GM23338 (cell line): ENCODE measurements at regions not wholly inside any gene's neighbourhood (a gene's known extent, or its start where the extent isn't known, plus 50 kb on each side); places are given as distances from the start of the nearest gene placed in this dataset.

Source experiments
- ATAC-seq: fragments of 200-7000 bp; cut with Tn5 transposase; 3 replicates; pipeline ENCODE4 v1.9.1; 2020
- DNase-seq: peaks from one replicate; pipeline ENCODE4 v3.0.0-alpha.2; 2015; ENCODE audit warnings: low spot score
- H2AFZ ChIP-seq: fragments of 200-600 bp; sonication (generic); 2 replicates; pipeline ENCODE4 v1.8.0; 2016; ENCODE audit warnings: antibody characterized with exemption, mild to moderate bottlenecking, moderate library complexity
- H3F3A ChIP-seq: fragments of 200-600 bp; sonication (generic); replicated peaks from 2 replicates; pipeline ENCODE4 v1.8.0; 2017; ENCODE audit warnings: antibody characterized with exemption, mixed run types, low read depth
- H3K27ac ChIP-seq: fragments of 200-600 bp; sonication (generic); 2 replicates; pipeline ENCODE4 v1.6.1; 2016; ENCODE audit warnings: low read depth
- H3K27me3 ChIP-seq: fragments of 200-600 bp; sonication (generic); 2 replicates; pipeline ENCODE4 v1.8.0; 2016; ENCODE audit warnings: mild to moderate bottlenecking, mixed run types, moderate library complexity; ENCODE audit not compliant: insufficient read depth
- H3K36me3 ChIP-seq: fragments of 200-600 bp; sonication (generic); 2 replicates; pipeline ENCODE4 v1.8.0; 2016; ENCODE audit warnings: mild to moderate bottlenecking; ENCODE audit not compliant: insufficient read depth
- H3K4me1 ChIP-seq: fragments of 200-600 bp; sonication (generic); 2 replicates; pipeline ENCODE4 v1.8.0; 2016; ENCODE audit warnings: mild to moderate bottlenecking, moderate library complexity; ENCODE audit not compliant: insufficient read depth
- H3K4me2 ChIP-seq: fragments of 200-600 bp; sonication (generic); 2 replicates; pipeline ENCODE4 v1.7.1; 2017; ENCODE audit warnings: mixed run types
- H3K4me3 ChIP-seq: fragments of 200-600 bp; sonication (generic); 2 replicates; pipeline ENCODE4 v1.6.1; 2016; ENCODE audit warnings: mixed run types
- H3K79me2 ChIP-seq: fragments of 200-600 bp; sonication (generic); replicated peaks from 2 replicates; pipeline ENCODE4 v1.8.0; 2017; ENCODE audit warnings: mild to moderate bottlenecking; ENCODE audit not compliant: insufficient read depth
- H3K9me2 ChIP-seq: fragments of 200-600 bp; sonication (generic); 2 replicates; pipeline ENCODE4 v1.8.0; 2017; ENCODE audit not compliant: insufficient read depth
- H4K20me1 ChIP-seq: fragments of 200-600 bp; sonication (generic); replicated peaks from 2 replicates; pipeline ENCODE4 v1.8.0; 2017; ENCODE audit warnings: mild to moderate bottlenecking; ENCODE audit not compliant: insufficient read depth
- H3K27ac Mint-ChIP-seq: 2 replicates; pipeline ENCODE4 v1.8.0; 2020; ENCODE audit warnings: inconsistent platforms, mild to moderate bottlenecking, moderate library complexity, mixed read lengths
- H3K27me3 Mint-ChIP-seq: 3 replicates; pipeline ENCODE4 v1.8.0; 2022; ENCODE audit warnings: low read depth, mild to moderate bottlenecking, moderate library complexity, mixed read lengths, inconsistent platforms; ENCODE audit not compliant: insufficient read depth, poor library complexity
- H3K36me3 Mint-ChIP-seq: 3 replicates; pipeline ENCODE4 v1.8.0; 2021; ENCODE audit warnings: low read depth, mild to moderate bottlenecking, inconsistent platforms, moderate library complexity, mixed read lengths
- H3K4me1 Mint-ChIP-seq: 3 replicates; pipeline ENCODE4 v1.8.0; 2020; ENCODE audit warnings: mild to moderate bottlenecking, inconsistent platforms, mixed read lengths
- H3K4me3 Mint-ChIP-seq: 3 replicates; pipeline ENCODE4 v1.8.0; 2021; ENCODE audit warnings: moderate library complexity, mild to moderate bottlenecking, inconsistent platforms, mixed read lengths
- H3K9me3 Mint-ChIP-seq: 3 replicates; pipeline ENCODE4 v1.8.0; 2020; ENCODE audit warnings: moderate library complexity, mild to moderate bottlenecking, inconsistent platforms, mixed read lengths
- CREB1 ChIP-seq: fragments of 250-450 bp; sonication (Bioruptor Pico); IDR thresholded peaks from 2 replicates; pipeline ENCODE4 v1.5.0; 2020; ENCODE audit warnings: low read depth, mild to moderate bottlenecking, moderate library complexity
- EZH2 ChIP-seq: fragments of 200-600 bp; sonication (generic); IDR thresholded peaks from one replicate; pipeline ENCODE4 v1.8.0; 2017; ENCODE audit warnings: antibody characterized with exemption, mild to moderate bottlenecking, low read depth; ENCODE audit not compliant: unreplicated experiment
- NANOG ChIP-seq: IDR thresholded peaks from 2 replicates; pipeline ENCODE4 v1.6.1; 2016; ENCODE audit warnings: antibody characterized with exemption, borderline replicate concordance
- POLR2AphosphoS5 ChIP-seq: IDR thresholded peaks from 2 replicates; pipeline ENCODE4 v1.6.1; 2016; ENCODE audit warnings: antibody characterized with exemption, low read depth
- ZNF331 ChIP-seq: fragments of 250-450 bp; sonication (Bioruptor Pico); IDR thresholded peaks from 2 replicates; pipeline ENCODE4 v1.5.0; 2020; ENCODE audit warnings: low read depth, mild to moderate bottlenecking, moderate library complexity
- TF ChIP-seq, protein P1 (sequence below): fragments of 250-450 bp; sonication (Bioruptor Pico); IDR thresholded peaks from 2 replicates; pipeline ENCODE4 v1.5.0; 2020; ENCODE audit warnings: mild to moderate bottlenecking, moderate library complexity
- TF ChIP-seq, protein P2 (sequence below): IDR thresholded peaks from 2 replicates; pipeline ENCODE4 v1.6.1; 2016; ENCODE audit warnings: antibody characterized with exemption
- TF ChIP-seq, protein P3 (sequence below): IDR thresholded peaks from one replicate; pipeline ENCODE4 v1.6.1; 2018; ENCODE audit warnings: antibody characterized with exemption; ENCODE audit not compliant: unreplicated experiment
- TF ChIP-seq, protein P4 (sequence below), 2 experiments: fragments of 200-600 bp in 1 of 2; sonication (generic) in 1 of 2; conservative IDR thresholded peaks; 2 replicates each; pipeline versions ENCODE4 v1.5.1 to v1.6.1; 2016 to 2017; ENCODE audit warnings: antibody characterized with exemption in 2 of 2, low read depth in 2 of 2, mild to moderate bottlenecking in 2 of 2, moderate library complexity in 1 of 2

DNA sequence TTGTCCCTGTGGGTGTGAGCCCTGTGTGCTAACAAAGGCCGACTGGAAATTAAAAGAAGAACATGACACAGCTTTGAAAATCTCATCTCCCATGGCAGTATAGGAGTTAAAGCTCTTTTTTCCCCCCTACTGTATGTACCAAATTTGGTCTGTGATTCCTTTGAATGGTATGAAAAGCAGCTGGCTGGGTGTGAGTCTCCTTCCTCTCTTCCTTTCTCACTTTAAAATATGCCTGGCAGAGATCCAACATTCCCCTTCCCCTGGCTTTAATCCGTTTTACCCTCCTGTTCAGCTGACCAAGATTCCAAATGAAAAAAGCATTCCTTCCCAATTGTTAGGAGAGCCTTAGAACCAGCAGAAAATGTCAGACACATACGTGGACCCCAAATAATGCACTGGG lies 225.0 kb upstream of the CELF2 start:
- ATAC-seq (0 out of 3 replicates have a peak, but pooled peaks have one; percentile 19), DNase-seq (peak; percentile 22)
- Histone ChIP-seq H3K27ac (no peak overlapping the region), H3K4me2 (no peak overlapping the region), H2AFZ (peak overlapping the region; percentile 5; the same call in 1 of the 2 replicates), H4K20me1 (no peaks in the 10 kb centered on the region), H3K79me2 (no peaks in the 10 kb centered on the region), H3K4me1 (peaks cover 29% of the 10 kb centered on the region), H3K27me3 (no peaks in the 10 kb centered on the region), H3F3A (no peaks in the 10 kb centered on the region), H3K4me3 (no peak overlapping the region), H3K36me3 (no peaks in the 10 kb centered on the region), H3K9me2 (no peaks in the 10 kb centered on the region)
- TF ChIP-seq, protein P1, sequence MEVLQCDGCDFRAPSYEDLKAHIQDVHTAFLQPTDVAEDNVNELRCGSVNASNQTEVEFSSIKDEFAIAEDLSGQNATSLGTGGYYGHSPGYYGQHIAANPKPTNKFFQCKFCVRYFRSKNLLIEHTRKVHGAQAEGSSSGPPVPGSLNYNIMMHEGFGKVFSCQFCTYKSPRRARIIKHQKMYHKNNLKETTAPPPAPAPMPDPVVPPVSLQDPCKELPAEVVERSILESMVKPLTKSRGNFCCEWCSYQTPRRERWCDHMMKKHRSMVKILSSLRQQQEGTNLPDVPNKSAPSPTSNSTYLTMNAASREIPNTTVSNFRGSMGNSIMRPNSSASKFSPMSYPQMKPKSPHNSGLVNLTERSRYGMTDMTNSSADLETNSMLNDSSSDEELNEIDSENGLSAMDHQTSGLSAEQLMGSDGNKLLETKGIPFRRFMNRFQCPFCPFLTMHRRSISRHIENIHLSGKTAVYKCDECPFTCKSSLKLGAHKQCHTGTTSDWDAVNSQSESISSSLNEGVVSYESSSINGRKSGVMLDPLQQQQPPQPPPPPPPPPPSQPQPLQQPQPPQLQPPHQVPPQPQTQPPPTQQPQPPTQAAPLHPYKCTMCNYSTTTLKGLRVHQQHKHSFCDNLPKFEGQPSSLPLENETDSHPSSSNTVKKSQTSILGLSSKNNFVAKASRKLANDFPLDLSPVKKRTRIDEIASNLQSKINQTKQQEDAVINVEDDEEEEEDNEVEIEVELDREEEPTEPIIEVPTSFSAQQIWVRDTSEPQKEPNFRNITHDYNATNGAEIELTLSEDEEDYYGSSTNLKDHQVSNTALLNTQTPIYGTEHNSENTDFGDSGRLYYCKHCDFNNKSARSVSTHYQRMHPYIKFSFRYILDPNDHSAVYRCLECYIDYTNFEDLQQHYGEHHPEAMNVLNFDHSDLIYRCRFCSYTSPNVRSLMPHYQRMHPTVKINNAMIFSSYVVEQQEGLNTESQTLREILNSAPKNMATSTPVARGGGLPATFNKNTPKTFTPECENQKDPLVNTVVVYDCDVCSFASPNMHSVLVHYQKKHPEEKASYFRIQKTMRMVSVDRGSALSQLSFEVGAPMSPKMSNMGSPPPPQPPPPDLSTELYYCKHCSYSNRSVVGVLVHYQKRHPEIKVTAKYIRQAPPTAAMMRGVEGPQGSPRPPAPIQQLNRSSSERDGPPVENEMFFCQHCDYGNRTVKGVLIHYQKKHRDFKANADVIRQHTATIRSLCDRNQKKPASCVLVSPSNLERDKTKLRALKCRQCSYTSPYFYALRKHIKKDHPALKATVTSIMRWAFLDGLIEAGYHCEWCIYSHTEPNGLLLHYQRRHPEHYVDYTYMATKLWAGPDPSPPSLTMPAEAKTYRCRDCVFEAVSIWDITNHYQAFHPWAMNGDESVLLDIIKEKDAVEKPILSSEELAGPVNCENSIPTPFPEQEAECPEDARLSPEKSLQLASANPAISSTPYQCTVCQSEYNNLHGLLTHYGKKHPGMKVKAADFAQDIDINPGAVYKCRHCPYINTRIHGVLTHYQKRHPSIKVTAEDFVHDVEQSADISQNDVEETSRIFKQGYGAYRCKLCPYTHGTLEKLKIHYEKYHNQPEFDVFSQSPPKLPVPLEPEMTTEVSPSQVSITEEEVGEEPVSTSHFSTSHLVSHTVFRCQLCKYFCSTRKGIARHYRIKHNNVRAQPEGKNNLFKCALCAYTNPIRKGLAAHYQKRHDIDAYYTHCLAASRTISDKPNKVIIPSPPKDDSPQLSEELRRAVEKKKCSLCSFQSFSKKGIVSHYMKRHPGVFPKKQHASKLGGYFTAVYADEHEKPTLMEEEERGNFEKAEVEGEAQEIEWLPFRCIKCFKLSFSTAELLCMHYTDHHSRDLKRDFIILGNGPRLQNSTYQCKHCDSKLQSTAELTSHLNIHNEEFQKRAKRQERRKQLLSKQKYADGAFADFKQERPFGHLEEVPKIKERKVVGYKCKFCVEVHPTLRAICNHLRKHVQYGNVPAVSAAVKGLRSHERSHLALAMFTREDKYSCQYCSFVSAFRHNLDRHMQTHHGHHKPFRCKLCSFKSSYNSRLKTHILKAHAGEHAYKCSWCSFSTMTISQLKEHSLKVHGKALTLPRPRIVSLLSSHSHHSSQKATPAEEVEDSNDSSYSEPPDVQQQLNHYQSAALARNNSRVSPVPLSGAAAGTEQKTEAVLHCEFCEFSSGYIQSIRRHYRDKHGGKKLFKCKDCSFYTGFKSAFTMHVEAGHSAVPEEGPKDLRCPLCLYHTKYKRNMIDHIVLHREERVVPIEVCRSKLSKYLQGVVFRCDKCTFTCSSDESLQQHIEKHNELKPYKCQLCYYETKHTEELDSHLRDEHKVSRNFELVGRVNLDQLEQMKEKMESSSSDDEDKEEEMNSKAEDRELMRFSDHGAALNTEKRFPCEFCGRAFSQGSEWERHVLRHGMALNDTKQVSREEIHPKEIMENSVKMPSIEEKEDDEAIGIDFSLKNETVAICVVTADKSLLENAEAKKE: no peak
- TF ChIP-seq, protein P2, sequence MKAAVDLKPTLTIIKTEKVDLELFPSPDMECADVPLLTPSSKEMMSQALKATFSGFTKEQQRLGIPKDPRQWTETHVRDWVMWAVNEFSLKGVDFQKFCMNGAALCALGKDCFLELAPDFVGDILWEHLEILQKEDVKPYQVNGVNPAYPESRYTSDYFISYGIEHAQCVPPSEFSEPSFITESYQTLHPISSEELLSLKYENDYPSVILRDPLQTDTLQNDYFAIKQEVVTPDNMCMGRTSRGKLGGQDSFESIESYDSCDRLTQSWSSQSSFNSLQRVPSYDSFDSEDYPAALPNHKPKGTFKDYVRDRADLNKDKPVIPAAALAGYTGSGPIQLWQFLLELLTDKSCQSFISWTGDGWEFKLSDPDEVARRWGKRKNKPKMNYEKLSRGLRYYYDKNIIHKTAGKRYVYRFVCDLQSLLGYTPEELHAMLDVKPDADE: no peak
- TF ChIP-seq POLR2AphosphoS5: no peak
- TF ChIP-seq CREB1 (CRISPR knock-in tag): no peak
- TF ChIP-seq, protein P3, sequence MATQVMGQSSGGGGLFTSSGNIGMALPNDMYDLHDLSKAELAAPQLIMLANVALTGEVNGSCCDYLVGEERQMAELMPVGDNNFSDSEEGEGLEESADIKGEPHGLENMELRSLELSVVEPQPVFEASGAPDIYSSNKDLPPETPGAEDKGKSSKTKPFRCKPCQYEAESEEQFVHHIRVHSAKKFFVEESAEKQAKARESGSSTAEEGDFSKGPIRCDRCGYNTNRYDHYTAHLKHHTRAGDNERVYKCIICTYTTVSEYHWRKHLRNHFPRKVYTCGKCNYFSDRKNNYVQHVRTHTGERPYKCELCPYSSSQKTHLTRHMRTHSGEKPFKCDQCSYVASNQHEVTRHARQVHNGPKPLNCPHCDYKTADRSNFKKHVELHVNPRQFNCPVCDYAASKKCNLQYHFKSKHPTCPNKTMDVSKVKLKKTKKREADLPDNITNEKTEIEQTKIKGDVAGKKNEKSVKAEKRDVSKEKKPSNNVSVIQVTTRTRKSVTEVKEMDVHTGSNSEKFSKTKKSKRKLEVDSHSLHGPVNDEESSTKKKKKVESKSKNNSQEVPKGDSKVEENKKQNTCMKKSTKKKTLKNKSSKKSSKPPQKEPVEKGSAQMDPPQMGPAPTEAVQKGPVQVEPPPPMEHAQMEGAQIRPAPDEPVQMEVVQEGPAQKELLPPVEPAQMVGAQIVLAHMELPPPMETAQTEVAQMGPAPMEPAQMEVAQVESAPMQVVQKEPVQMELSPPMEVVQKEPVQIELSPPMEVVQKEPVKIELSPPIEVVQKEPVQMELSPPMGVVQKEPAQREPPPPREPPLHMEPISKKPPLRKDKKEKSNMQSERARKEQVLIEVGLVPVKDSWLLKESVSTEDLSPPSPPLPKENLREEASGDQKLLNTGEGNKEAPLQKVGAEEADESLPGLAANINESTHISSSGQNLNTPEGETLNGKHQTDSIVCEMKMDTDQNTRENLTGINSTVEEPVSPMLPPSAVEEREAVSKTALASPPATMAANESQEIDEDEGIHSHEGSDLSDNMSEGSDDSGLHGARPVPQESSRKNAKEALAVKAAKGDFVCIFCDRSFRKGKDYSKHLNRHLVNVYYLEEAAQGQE: no peak
- TF ChIP-seq, protein P4, sequence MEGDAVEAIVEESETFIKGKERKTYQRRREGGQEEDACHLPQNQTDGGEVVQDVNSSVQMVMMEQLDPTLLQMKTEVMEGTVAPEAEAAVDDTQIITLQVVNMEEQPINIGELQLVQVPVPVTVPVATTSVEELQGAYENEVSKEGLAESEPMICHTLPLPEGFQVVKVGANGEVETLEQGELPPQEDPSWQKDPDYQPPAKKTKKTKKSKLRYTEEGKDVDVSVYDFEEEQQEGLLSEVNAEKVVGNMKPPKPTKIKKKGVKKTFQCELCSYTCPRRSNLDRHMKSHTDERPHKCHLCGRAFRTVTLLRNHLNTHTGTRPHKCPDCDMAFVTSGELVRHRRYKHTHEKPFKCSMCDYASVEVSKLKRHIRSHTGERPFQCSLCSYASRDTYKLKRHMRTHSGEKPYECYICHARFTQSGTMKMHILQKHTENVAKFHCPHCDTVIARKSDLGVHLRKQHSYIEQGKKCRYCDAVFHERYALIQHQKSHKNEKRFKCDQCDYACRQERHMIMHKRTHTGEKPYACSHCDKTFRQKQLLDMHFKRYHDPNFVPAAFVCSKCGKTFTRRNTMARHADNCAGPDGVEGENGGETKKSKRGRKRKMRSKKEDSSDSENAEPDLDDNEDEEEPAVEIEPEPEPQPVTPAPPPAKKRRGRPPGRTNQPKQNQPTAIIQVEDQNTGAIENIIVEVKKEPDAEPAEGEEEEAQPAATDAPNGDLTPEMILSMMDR (conservative IDR thresholded peaks at IDR 0.05; ENCODE audit: low read depth in 2 of 2): no peak
- TF ChIP-seq EZH2: no peak
- TF ChIP-seq NANOG: no peak
- TF ChIP-seq ZNF331: no peak
- Mint-ChIP-seq H3K9me3 (no peaks in the 10 kb centered on the region), H3K27ac (peak overlapping the region; percentile 10; the same call in 1 of the 2 replicates), H3K4me1 (peaks cover 41% of the 10 kb centered on the region), H3K36me3 (no peaks in the 10 kb centered on the region), H3K27me3 (peaks cover 5% of the 10 kb centered on the region), H3K4me3 (no peak overlapping the region)
